Stimulated activated effector memory CD8-positive, alpha-beta T cell treated with anti-CD3 and anti-CD28 coated beads, Interleukin-12 subunit alpha, Interleukin-12 subunit beta, amount 100 ng/mL, for 72 hours (primary cell): ENCODE measurements at regions not wholly inside any gene's neighbourhood (a gene's known extent, or its start where the extent isn't known, plus 50 kb on each side); places are given as distances from the start of the nearest gene placed in this dataset.
A peak's percentile ranks its signal among the peaks of the same experiment; 100 is the strongest.
"Not testable (repeated sequence)": the region's sequence is repeated elsewhere in the genome, so short reads cannot be mapped to it uniquely, and the experiment has no call there.

ENCODE experiments used
- ATAC-seq: fragments of 150-1000 bp; cut with Tn5 transposase; 2 replicates; pipeline ENCODE4 v1.10.0; 2021
- DNase-seq, 2 donors: peaks; one replicate each; pipeline ENCODE4 v3.0.0; 2021 to 2022; ENCODE audit warnings: low spot score in 2 of 2
- H3K27ac Mint-ChIP-seq: one replicate; pipeline ENCODE4 v1.8.0; 2022; ENCODE audit warnings: mild to moderate bottlenecking, mixed read lengths
- H3K36me3 Mint-ChIP-seq: one replicate; pipeline ENCODE4 v1.8.0; 2022; ENCODE audit warnings: mild to moderate bottlenecking, mixed read lengths
- H3K4me1 Mint-ChIP-seq: one replicate; pipeline ENCODE4 v1.8.0; 2022; ENCODE audit warnings: mixed read lengths
- H3K4me3 Mint-ChIP-seq: one replicate; pipeline ENCODE4 v1.8.0; 2022; ENCODE audit warnings: mild to moderate bottlenecking, mixed read lengths
- H3K9me3 Mint-ChIP-seq: one replicate; pipeline ENCODE4 v1.8.0; 2022; ENCODE audit warnings: mixed read lengths

DNA sequence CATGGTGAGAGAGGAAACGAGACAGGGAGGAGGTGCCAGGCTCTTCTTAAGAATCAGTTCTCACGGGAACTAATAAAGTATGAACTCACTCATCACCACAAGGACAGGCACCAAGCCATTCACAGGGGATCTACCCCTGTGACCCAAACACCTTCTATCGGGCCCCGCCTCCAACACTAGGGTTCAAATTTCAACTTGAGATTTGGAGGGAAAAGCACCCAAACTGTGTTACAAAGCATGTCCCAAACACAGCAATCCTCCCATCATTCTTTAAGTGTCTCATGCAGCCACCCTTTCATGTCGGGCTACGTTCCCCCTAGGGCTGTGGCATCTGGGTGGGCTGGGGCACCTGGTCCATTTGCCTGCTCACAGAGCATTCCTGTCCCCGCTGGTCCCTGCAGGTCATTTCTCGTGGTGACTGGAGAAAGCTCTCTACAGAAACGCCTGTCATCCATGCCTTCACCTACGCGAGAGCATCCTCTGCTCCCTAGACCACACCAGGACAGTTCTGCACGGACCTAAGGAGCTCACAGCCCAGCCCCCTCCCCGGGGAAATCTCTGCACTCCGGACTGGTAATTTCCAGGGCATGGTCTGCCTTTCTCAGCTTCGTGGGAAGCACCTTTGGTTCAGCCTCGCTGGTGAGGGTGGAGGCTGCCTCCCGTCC, 79.6 kb downstream of the TTLL2 start:
- no peaks in the 10 kb centered on the region for H3K9me3 Mint-ChIP-seq
- no peak overlapping the region for H3K4me3 Mint-ChIP-seq
- no peaks in the 10 kb centered on the region for H3K36me3 Mint-ChIP-seq
- no peak overlapping the region for H3K27ac Mint-ChIP-seq
- no peak for DNase-seq
- ATAC-seq, result no peak
- no peaks in the 10 kb centered on the region for H3K4me1 Mint-ChIP-seq

DNA sequence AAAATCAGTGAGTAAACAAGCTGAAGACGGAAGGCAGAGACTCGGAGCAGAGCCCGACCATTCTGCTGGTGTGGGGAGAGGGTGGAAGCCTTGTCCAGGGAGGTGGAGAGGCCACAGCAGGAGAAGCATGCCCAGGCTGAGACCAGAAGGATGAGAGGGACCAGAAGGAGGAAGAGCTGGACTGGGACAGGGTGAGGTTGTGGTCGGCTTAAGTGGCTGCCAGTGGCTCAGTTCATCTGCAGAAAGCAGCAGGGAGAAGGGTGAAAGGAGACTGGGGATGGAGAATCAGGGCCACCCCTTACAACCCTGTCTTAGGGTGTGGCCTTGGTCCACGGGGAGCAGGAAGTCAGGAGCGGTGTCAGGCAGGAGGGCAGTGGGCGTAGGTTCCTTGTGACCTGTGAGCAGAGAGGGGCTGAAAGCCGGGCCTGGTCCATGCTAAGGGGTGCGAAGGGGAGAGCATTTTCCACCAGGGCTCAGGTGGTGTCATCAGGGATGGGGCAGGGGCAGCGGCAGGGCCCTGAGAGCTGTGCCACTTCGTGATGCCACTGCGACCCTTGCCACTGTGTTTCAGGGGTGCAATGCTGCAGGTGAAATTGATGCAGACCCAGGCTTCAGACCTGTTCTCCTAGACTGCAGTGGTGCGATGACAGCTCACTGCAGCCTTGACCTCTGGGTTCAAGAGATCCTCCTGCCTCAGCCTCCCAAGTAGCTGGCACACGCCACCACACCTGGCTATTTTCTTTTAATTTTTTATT, 81.1 kb downstream of the TTLL2 start:
- ATAC-seq (no peak), DNase-seq (no peak)
- no peaks in the 10 kb centered on the region for H3K9me3 Mint-ChIP-seq
- H3K27ac Mint-ChIP-seq, result no peak overlapping the region
- no peak overlapping the region for H3K4me3 Mint-ChIP-seq
- H3K4me1 Mint-ChIP-seq, result no peaks in the 10 kb centered on the region
- H3K36me3 Mint-ChIP-seq, result no peaks in the 10 kb centered on the region

DNA sequence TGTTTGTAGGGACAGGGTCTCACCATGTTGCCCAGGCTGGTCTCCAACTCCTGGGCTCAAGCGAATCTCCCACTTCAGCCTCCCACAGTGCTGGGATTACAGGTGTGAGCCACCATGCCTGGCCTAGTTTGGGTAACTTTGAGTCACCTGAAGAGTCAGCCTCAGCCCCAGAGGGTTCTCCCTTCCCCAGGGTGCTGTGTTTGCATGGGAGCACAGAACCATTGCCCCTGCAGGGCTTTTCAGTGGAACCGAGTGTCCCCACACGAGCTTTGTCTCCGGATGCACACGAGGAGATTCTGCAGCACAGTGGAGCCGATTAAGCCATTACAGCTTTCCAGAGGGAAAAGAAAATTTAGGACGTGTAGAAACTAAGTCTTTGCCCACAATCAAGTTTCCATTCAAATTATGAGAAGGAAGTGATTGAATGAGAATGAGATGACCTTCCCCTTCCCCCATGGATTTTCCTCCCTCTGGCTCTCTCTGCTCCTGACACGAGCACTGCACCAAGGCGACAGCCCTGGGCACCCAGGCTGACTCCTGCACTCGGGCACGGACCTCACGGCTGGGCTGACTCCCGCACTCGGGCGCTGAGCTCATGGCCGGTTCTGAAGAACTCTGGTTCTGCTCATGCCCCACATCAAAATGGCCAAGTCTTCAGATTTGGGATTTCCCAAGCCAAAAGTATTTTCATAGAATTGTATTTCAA, 81.8 kb downstream of the TTLL2 start:
- not testable (repeated sequence) for ATAC-seq, H3K4me3 Mint-ChIP-seq, H3K36me3 Mint-ChIP-seq, DNase-seq, H3K9me3 Mint-ChIP-seq, H3K4me1 Mint-ChIP-seq, H3K27ac Mint-ChIP-seq

DNA sequence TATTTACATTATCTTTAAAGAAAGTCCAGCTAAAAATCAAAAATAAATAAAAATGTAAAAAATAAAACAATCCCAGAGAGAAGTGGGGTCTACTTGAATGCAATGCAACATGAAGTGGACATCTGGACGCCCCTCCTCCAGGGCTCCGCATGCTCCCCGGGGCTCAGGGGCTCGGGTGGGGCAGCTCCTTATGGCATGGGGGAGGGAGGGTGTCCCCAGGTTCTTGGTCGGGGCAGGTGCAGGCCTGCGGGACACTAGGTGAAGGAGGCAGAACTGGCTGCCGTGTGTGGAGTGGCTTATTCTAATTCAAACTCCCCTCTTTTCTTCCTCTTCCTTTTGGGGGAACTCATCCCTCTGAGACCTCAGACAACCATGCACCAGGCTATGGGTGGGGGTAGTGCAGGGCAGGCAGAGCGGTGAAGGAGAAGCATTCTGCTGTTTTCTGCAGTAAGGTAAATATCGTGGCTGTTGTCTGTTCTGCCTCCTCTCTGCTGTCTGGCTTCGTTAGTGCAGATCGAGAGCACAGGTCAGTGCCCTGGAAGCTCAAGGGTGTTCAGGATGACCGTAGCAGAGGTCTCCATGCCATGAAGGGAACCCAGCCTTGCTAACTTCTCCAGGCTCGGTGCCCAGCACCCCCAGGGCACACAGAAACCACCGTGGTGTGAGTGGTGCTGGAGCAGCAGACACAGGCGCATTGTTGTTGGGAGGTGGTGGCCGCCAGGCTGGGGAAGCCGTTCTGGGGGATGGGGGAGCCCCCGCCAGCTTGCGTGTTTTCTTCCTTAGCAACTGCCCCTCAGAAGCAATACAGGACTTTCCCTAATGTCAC, 82.6 kb downstream of the TTLL2 start:
- no peak overlapping the region for H3K27ac Mint-ChIP-seq
- DNase-seq, result no peak
- H3K9me3 Mint-ChIP-seq, result no peaks in the 10 kb centered on the region
- H3K36me3 Mint-ChIP-seq, result no peaks in the 10 kb centered on the region
- no peaks in the 10 kb centered on the region for H3K4me1 Mint-ChIP-seq
- no peak overlapping the region for H3K4me3 Mint-ChIP-seq
- ATAC-seq, result no peak

DNA sequence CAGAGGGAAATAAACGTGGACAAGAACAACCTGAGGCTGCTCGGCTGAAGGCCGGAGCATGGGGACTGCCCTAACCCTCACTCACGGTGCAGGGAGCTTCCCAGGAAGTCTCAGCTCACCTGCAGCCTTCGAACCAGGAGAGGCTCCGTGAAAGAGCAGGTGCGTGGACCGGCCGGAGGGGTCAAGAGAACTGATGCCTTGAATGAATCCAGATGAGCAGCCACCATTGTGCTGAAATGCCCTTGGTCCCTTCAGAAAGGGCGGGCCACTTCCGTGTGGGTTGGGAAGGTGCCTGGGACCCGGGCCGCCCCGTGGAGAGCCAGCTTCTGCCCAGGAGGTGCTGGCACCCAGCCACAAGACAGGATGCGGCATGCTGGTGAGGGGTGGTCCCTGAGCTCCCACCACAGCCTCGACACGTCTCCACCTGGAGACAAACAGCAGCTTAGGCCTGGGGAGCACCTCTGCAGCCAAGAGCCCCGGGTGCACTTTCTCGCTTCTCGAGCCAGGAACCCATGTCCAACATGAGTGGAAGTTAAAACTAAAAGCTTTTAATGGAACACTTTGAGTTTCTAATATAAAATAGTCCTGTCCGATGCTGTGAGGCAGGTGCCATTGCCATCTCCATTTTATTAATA, 83.5 kb downstream of the TTLL2 start:
- no peaks in the 10 kb centered on the region for H3K36me3 Mint-ChIP-seq
- ATAC-seq, result no peak
- no peak overlapping the region for H3K4me3 Mint-ChIP-seq
- no peak for DNase-seq
- H3K4me1 Mint-ChIP-seq, result no peaks in the 10 kb centered on the region
- no peaks in the 10 kb centered on the region for H3K9me3 Mint-ChIP-seq
- H3K27ac Mint-ChIP-seq, result no peak overlapping the region

DNA sequence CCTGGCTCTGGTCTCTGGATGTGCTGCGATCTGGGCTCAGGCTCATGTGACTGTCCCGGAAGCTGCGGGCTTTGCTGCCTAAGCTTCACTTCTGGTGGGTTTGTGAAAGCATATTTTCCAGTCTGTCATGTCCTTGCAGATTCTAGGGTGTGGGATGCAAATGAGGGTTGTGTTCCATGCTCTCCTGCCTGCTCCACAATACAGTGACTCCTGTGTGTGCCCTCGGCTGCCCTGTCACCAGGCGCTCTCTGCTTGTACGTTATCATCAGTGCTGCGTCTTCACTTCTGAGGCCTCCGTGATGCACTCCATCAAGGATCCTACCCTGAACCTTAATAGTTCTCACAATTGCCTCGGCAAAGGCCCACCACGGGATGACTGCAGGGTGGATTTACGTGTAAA, 84.2 kb downstream of the TTLL2 start:
- DNase-seq, result no peak
- no peak for ATAC-seq
- Mint-ChIP-seq H3K36me3 (no peaks in the 10 kb centered on the region), H3K4me1 (no peaks in the 10 kb centered on the region), H3K4me3 (no peak overlapping the region), H3K27ac (no peak overlapping the region), H3K9me3 (no peaks in the 10 kb centered on the region)

DNA sequence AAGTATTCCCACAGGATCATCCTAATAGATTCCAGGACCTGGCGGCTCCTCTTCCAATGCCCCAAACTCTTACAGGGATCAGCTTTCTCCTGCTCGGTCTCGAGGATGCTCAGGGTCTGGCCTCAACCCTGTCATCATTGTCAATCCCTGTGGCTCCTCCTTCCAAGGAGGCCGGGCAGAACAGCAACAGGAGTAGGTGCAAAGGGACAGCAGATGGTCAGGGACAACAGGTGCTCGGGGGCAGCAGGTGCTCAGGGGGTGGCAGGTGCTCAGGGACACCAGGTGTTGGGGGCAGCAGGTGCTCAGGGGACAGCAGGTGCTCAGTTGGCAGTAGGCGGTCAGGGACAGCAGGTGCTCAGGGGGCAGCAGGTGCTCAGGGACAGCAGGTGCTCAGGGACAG, 84.8 kb downstream of the TTLL2 start:
- DNase-seq (no peak), ATAC-seq (no peak)
- H3K36me3 Mint-ChIP-seq, result no peaks in the 10 kb centered on the region
- H3K27ac Mint-ChIP-seq, result no peak overlapping the region
- H3K9me3 Mint-ChIP-seq, result no peaks in the 10 kb centered on the region
- no peaks in the 10 kb centered on the region for H3K4me1 Mint-ChIP-seq
- no peak overlapping the region for H3K4me3 Mint-ChIP-seq

DNA sequence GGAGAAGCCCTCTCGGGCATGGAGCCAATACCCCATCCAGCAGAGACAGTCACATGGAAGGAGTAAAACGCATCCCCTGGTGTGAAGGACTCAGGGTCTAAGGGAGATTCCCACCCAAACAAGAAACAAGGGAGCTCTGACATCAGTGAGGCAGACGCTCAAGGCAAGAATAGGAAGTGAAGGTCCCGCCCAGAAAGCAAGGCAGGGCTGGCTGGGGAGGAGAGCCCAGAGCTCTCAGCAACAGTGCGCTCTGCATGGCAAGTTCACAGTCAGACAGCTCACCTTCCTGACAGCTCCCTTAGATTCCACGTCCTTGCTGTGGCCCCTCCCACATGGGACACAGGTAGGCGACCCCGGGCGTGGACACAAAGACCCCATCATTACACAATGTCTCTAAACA, 85.6 kb downstream of the TTLL2 start:
- H3K4me1 Mint-ChIP-seq, result no peaks in the 10 kb centered on the region
- no peaks in the 10 kb centered on the region for H3K9me3 Mint-ChIP-seq
- no peak overlapping the region for H3K27ac Mint-ChIP-seq
- ATAC-seq (no peak), DNase-seq (no peak)
- H3K4me3 Mint-ChIP-seq, result no peak overlapping the region
- no peaks in the 10 kb centered on the region for H3K36me3 Mint-ChIP-seq

DNA sequence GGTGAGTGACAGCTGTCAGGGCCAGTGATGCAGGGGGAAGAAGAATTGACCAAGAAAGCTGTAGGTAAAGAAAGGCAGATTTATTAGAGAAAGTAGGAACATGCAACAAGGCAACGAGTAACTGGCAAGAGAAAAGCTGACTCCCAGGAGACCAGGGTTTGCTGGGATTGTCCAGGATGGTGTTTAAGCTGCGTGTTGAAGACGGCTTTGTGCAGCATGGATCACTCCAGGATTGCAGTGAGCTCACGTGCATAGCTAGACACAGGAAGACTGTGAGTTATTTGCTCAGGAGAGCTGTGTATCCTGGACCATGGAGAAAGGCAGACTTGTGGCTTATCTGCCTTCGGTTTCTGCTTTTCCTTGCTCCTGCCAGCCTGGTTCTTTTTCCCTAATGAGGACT, 87.6 kb downstream of the TTLL2 start:
- Mint-ChIP-seq H3K4me3 (no peak overlapping the region), H3K36me3 (no peaks in the 10 kb centered on the region), H3K9me3 (no peaks in the 10 kb centered on the region), H3K27ac (no peak overlapping the region), H3K4me1 (no peaks in the 10 kb centered on the region)
- no peak for DNase-seq
- no peak for ATAC-seq

DNA sequence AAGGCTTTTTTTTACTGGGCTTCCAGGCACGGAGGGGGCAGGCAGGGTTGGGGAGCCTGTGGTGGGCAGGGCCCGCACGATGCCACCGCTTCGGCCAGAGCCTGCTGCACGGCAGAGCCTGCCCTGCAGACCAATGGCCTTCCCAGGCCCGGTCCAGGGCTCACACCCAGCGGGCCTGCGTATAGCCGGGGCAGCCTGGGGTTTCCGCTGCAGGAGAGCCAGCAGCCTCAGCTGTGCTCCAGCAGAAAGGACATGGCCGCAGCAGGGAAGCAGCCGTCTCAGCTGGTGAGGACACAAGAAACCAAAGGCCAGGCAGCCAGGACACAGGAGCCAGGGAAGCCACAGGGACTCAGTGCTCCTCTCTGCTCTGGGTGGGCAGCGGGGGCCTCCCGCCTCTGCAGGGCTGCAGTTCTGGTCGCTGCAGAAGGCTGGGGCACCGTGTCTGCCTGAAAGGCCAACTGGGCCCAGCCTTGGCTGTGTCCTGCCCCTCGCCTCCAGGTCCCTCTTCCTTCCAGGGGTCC, 90.6 kb downstream of the TTLL2 start:
- Mint-ChIP-seq H3K4me3 (no peak overlapping the region), H3K36me3 (no peaks in the 10 kb centered on the region), H3K27ac (no peak overlapping the region), H3K9me3 (no peaks in the 10 kb centered on the region), H3K4me1 (no peaks in the 10 kb centered on the region)
- DNase-seq (no peak), ATAC-seq (peak; percentile 43)

DNA sequence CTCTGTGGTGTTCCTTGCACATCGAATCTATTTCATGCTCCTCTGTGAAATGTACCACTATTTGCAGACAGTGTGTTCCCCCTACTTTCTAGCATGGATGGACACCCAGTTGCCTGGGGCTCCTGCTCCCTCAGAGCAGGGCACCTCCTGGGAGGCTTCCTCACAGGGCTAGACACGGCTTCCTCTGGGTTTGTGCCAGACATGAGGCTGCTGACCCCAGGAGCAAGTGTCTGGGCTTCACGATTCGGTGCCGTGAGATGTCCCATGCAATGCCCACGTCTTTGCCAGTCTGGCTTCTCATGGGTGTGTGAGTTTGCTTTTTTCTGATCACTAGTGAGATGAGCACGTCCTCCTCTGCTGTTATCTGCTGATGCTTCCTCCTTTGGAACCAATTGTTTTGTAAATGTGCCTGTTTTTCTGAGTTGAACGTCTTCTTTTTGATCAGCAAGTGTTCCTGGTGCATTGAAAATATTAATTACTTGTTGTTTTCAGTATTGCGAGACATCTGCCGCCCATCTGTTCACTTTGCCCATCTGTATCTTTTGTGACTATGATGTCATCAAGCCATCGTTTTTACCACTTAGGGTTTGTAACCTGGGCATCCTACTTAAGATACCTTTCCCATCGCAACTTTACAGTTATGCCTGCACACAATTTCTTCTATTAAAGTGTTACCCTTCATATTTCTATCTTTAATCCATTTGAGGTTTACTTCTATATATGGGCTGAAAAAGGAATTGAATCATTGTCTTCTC, 92.0 kb downstream of the TTLL2 start:
- H3K9me3 Mint-ChIP-seq, result no peaks in the 10 kb centered on the region
- ATAC-seq (no peak), DNase-seq (no peak)
- H3K27ac Mint-ChIP-seq, result no peak overlapping the region
- H3K36me3 Mint-ChIP-seq, result no peaks in the 10 kb centered on the region
- no peaks in the 10 kb centered on the region for H3K4me1 Mint-ChIP-seq
- H3K4me3 Mint-ChIP-seq, result no peak overlapping the region

DNA sequence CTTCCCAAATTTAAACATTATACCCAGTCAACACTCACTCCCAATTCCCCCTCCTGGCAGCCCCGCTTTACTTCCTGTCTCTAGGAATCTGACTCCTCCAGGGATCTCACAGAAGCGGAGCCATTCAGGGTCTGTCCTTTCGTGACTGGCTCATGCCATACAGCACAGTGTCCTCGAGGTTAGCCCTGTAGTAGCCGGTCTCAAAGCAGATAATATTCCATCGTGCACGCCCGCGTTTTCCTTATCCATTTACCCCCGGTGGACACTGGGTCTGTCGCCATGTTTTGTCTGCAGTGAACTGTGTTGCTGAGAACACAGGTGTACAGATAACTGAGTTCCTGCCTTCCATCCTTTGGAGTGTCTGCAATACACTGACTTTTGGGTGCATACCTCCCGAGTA, 95.3 kb downstream of the TTLL2 start:
- H3K4me1 Mint-ChIP-seq, result no peaks in the 10 kb centered on the region

DNA sequence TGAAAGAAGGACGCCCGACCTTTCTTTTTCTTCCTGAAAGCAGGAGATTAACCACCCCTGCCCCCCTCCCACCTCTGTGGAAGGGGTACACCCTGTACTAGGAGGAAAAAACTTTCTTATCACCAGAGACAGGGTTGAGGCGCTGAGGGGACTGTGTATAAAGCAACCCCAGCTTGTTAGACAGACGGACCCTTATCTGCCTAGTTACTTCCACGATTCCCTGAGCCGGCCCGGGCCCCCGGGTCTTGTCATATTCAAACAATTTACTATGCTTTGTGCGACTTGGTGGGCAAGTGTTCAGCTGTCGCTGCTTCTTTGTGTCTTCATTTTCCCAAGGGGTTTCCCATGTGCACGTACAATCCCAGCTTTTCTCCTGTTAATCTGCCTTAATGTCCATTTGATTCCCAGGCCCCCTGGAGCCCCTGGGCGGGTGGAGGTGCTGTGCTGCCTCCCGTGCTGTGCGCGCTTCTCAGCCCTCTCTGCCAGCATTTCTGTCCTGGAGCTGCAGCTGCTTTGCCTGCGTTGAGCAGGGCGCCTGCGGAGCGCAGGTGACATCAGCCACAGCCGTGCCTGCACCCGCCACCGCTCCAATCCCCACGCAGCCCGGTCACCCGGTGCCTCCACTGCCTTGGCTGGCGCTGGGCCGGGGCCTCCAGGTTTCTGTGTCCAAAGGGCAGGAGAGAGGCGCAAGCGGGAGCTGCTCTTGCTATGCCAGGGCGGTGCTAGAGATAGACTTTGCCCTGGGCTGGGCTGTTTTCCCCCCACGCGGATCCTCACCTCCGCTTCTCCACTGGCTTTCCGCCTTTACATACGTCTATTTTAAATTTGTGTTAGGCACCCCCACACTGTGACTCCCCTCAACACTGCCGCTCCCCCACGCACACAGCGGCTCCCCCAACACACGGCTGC, 96.2 kb downstream of the TTLL2 start:
- Mint-ChIP-seq H3K36me3 (no peaks in the 10 kb centered on the region), H3K27ac (no peak overlapping the region), H3K9me3 (no peaks in the 10 kb centered on the region), H3K4me1 (no peaks in the 10 kb centered on the region), H3K4me3 (no peak overlapping the region)
- no peak for DNase-seq
- no peak for ATAC-seq

More for the DNA sequence above, 95.3 kb downstream of the TTLL2 start:
- DNase-seq, result no peak
- H3K27ac Mint-ChIP-seq, result no peak overlapping the region
- H3K9me3 Mint-ChIP-seq, result no peaks in the 10 kb centered on the region
- H3K4me3 Mint-ChIP-seq, result no peak overlapping the region
- no peak for ATAC-seq
- H3K36me3 Mint-ChIP-seq, result no peaks in the 10 kb centered on the region
